ENCODE measurements at regions not wholly inside any gene's neighbourhood (a gene's known extent, or its start where the extent isn't known, plus 50 kb on each side); places are given as distances from the start of the nearest gene placed in this dataset.

GRCh38 chr2:60249879-60250278, 303.6 kb downstream of the BCL11A start:
- TF ChIP-seq, protein P1, sequence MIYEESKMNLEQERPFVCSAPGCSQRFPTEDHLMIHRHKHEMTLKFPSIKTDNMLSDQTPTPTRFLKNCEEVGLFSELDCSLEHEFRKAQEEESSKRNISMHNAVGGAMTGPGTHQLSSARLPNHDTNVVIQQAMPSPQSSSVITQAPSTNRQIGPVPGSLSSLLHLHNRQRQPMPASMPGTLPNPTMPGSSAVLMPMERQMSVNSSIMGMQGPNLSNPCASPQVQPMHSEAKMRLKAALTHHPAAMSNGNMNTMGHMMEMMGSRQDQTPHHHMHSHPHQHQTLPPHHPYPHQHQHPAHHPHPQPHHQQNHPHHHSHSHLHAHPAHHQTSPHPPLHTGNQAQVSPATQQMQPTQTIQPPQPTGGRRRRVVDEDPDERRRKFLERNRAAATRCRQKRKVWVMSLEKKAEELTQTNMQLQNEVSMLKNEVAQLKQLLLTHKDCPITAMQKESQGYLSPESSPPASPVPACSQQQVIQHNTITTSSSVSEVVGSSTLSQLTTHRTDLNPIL (CRISPR knock-in tag; IDR thresholded peaks at IDR 0.05; ENCODE audit: low read depth): no peak
- TF ChIP-seq ZFP30 (CRISPR knock-in tag; IDR thresholded peaks at IDR 0.05): no peak
